DMS153 (cell line): ENCODE measurements at regions not wholly inside any gene's neighbourhood (a gene's known extent, or its start where the extent isn't known, plus 50 kb on each side); places are given as distances from the start of the nearest gene placed in this dataset.

ENCODE experiments used
- DNase-seq: peaks from one replicate; lab custom pipeline; 2025; lab: John Stamatoyannopoulos, UW

- DNase-seq, result no peak
Observed at GRCh38 chr7:424301-424935, 95.2 kb downstream of the PDGFA start.

- no peak for DNase-seq
Observed at GRCh38 chr7:424961-425793, 94.5 kb downstream of the PDGFA start.

DNA sequence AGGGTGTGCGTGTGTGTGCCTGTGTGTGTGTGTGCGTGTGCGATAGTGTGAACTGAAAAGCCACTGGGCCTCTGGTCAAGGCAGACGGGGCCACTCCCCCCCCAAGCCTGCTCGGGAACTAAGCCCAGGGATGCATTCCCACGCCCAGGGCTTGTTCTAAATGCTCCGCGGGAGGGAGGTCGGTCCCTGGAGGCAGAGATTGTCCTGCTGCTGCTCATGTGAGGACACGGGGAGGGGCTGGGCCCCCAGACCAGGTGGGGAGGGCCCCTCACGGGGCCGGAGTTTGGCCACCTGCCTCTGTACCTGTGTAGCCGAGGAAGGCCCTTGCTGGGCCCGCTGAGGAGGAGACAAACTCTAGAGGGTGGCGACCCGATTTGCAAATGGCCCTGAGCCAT lies 93.9 kb downstream of the PDGFA start:
- no peak for DNase-seq

GRCh38 chr7:426510-426909 lies 93.1 kb downstream of the PDGFA start:
- DNase-seq, result no peak

DNA sequence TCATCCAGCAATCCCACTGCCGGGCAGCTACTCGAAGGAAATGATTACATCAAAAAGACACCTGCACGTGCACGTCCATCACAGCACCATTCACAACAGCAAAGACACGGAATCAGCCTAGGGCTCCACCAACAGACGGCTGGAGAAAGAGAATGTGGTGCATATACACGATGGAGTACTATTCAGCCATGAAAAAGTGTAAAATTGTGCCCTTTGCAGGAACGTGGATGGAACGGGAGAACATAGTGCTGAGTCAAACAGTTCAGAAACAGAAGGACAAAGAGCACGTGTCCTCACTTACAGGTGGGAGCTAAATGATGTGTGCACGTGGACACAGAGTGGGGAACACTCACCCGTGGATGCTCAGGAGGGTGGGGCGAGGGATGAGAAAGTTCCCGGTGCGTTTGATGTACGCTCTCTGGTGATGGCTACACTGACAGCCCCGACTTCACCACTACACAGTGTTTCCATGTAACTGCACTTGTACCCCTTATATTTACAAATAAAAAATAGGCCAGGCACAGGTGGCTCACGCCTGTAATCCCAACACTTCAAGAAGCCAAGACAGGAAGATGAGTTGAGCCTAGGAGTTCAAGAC lies 92.0 kb downstream of the PDGFA start:
- DNase-seq, result no peak

- no peak for DNase-seq
Observed at GRCh38 chr7:428387-428786, 91.3 kb downstream of the PDGFA start.

DNA sequence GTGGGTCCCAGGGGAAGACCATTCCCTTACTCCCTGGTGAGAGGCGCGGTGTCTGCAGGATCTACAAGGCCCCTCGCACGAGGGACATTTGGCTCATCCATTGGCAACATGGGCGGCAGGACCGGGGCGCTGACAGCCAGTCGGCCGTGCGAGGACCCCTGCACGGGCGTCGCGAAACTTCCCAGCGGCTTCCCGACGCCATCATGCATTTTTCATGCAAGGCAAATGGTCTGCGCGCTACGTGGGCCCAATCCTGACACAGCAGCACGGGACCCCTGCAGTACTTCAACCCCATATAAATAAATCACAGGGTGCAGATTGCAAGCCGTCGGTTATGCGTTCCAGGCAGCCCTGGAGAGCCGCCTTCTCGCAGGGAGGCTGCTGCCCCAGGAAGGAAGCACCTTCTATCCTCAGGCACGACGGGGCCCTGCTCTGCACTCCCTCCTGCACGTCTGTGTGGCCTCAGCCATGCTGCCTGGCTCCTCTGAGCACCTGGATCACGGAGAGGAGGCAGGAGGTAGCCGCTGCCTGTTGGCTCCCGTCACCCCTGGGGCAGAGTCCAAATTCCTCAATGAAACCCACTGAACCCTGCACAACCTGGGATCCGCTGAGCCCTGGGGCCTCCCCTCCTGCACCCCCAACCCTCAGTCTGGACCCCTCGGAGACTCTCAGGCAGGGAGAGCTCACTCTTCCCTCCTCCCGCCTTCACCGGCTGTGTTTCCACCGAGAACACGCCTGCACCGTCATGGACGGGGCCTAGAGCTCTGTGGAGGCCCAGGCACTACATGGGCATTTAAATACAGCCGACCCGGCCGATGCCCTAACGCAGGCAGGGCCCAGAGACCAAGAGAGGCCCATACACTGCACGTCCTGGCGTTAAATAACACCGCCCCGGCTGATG lies 90.5 kb downstream of the PDGFA start:
- DNase-seq, result no peak

- DNase-seq, result no peak
Observed at GRCh38 chr7:429828-430180, 89.8 kb downstream of the PDGFA start.

GRCh38 chr7:431041-431440 lies 88.6 kb downstream of the PDGFA start:
- no peak for DNase-seq

DNA sequence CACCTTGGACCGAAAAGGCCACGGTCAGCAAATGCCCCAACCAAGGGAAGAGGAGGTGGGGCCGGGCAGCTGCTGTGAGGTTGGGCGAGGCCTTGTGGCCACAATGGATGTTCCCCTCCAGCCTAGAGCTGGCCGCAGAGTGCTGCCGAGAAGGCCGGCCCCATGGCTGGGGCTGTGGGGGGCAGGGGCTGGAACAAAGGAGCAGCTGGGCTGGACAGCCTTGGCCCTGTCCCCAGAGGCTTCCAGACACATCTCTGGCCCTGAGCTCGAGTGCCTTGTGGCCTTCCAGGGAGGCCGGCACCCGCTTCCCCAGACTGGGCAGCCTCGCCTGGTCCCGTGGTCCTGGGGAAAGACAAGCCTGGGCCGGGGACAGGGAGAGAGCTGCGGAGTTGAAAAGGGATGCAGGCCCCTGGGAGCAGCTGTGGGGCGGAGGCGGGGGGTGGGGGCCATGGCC lies 88.0 kb downstream of the PDGFA start:
- DNase-seq, result no peak

DNA sequence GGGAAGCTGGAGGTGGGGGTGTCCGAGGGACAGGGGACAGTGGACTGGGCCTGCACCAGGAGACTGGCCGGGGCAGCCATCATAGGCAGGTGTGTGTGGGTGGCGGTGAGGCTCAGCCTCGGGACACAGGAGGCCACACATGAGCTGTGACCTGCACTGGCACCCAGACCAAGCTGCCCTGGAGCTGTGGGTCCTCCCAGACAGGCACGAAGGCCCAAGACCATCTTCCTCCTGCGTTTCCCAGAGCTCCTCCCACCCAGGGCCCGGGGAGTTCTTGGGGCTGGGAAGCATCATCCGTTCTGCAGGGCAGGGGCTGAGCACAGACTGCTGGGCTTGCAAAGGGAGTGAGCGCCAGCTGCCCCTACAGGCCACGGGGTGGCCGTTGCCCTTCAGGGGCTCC lies 87.4 kb downstream of the PDGFA start:
- no peak for DNase-seq

- no peak for DNase-seq
Observed at GRCh38 chr7:432933-433332, 86.7 kb downstream of the PDGFA start.

DNA sequence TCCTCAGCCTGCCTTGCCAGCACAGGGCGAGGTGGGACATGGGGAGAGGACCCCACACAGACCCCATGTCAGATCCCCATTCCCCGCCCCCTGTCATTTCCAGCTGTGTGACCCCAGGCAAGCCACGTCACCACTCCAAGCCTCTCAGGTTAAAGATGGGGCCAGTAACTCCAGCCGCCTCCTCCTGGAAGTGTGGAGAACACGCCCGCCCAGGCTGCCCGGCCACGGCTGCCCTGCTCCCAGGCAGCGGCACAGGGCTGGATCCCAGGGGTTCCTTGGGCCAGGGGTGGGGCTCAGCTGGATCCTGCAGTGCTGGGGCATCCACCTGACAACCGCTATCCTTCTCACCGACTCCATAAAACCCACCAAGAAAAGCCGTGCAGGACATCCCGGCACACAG lies 86.1 kb downstream of the PDGFA start:
- no peak for DNase-seq

GRCh38 chr7:434891-435629 lies 84.6 kb downstream of the PDGFA start:
- DNase-seq, result no peak

DNA sequence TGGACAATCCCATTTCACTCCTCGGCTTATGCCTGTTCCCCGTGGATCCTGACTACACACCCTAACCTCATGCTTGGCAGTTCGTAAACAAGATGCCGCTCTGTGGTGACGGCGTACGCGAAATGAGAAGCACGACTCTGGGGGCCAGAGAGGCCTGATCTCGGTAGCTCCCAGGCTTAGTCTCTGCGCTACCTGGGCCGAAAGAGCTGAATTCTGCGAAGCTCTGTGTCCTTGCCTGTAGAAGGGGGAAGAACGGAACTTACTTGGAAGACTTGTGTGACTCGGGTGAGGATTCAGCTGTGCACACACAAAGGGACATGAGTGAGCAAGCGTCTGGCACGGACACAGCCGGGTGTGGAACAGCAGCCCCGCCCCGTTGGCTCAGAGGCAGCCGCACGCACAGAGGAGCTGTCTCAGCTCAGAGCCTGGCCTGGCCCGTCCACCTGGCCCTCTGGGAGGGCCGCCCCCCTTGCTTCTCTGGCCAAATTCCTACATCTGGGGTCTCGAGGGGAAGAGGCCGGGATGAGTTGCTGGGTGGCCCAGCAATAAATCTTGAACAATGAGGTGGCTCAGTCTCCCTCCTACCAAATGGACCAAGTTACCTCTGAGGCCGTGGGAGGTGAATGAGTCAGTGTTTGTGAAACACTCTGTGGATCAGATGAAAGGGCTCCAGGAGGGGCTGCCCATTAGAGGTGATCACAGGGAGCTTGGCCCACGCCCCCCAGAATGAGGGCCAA lies 83.8 kb downstream of the PDGFA start:
- no peak for DNase-seq

DNA sequence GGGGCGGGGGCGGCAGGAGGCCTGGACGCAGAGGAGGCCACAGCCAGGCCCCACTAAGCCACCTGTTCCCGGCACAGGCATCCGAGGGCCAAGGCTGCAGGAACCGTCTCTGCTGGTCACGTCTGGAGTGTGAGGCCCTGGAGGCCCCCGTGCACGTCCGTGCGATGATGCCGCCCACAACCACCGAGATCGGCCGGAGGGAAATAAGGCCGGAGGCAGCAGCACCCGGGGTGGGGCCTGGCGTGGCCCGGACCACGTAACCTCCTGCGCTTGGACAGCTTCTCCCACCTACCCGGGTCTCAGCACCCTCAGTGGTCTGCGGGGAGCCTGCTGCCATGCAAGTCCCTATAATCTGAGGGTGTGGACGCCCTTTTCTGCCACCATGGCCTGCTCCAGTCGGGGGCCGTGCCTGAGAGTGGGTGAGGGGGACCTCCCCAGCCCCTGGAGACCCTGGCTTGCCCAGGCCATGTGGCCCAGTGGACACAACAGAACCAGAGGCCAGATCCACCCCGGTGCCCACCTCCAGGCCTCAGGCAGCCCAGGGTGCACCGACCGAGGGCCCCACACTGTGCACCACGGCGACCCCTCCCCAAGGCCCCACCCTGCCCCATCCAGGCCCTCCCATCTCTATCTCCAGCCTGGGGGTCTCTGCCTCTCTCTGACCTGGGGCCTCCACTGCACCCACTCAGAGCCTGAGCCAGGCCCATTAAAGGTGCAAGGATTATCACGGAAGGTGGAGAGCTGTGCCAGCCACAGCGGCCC lies 83.1 kb downstream of the PDGFA start:
- DNase-seq, result no peak

DNA sequence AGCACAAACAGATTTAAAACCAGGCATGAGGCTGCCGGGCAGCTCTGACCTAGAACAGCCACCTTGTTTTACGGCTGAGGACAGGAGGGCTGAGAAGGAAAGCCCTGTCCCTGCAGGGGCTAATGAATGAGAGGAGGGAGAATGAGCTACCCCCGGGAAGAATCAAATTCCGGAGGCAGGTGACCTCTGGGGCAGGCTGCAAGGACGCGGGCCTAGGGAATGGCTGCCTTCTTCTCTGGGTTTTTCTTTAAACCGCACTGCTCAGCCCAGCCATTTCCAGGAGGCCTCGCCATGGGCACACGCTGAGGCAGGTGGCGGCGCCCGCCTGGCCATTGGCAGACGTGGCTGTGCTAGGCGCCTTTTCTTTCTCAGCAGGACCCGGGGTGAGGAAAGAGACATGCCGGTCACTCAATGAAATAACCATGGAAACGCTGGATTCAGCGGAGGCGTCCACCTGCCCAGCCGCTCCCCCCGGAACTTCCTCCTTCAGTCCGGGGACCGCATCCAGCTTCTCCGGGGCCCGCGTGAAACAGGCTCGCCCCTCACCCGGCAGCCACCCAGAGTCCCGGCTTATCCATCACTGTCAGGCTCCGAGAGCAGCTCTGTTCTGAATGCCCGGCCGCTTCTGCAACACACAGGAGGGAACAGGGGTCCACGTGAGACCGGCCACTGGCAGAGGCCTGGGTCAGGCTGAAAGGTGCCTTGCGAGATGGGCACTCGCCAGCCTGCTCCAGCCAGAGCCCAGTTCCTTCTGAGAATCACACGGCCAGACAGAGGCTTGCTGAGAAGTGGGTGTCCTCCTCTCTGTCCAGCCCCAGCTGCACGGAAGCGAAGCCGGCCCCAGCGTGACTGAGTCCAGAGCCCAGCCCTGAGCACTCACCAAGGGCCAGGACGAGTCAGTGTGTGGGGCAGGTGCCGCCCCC lies 82.1 kb downstream of the PDGFA start:
- DNase-seq, result no peak

DNA sequence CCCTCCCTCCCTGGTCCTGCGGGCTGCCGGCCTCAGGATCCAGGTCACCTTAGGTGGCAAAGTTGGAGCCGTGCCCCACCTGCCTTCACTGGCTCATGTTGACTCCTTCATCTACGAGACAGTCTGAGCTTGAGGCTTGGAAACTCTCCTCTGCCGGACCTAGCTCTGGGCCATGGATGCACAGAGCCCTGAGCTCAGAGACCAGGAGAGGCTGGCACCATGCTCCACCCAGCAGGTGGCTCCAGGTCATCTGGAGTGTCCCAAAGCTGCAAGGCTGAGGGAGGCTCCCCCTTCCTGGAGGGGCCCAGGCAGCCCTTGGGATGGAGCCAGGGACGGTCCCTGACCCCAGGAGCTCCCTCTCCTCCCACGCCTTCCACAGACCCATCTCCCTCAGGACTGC lies 81.3 kb downstream of the PDGFA start:
- no peak for DNase-seq

- DNase-seq, result no peak
Observed at GRCh38 chr7:438916-439315, 80.7 kb downstream of the PDGFA start.
